ENCODE measurements at regions not wholly inside any gene's neighbourhood (a gene's known extent, or its start where the extent isn't known, plus 50 kb on each side); places are given as distances from the start of the nearest gene placed in this dataset.

GRCh38 chr10:91103384-91104192 is 116.9 kb upstream of the PCGF5 start:
- peak overlapping the region; percentile 62 for H3K4me2 ChIP-seq (replicated peaks; ENCODE audit: low read depth, low read length, poor library complexity, severe bottlenecking)
- ChIA-PET POLR2A (interaction anchor here (1.0 to 1.5 kb wide), 3 partner anchors 59 to 98 kb away, joined by 3 to 4 read pairs (median 4); no protein-coding TSS in a partner anchor), CTCF (interaction anchor here (0.6 to 3.4 kb wide), 5 partner anchors 14 to 192 kb away, joined by 3 to 16 read pairs (median 3); no protein-coding TSS in a partner anchor)
- Mint-ChIP-seq H3K4me3 (peak overlapping the region; percentile 70), H3K27me3 (no peaks in the 10 kb centered on the region), H3K4me1 (peaks cover 35% of the 10 kb centered on the region), H3K27ac (peak overlapping the region; percentile 76), H3K9me3 (ENCODE audit: insufficient read depth) (peaks cover 2% of the 10 kb centered on the region)
- peak overlapping the region; percentile 30 for H3K9ac ChIP-seq (ENCODE audit: low read length)
- H3K9me3 ChIP-seq (ENCODE audit: control extremely low read depth in 1 of 3, control insufficient read depth in 2 of 3, insufficient read depth in 1 of 3, low read length in 2 of 3), result no peaks in the 10 kb centered on the region
- H2AFZ ChIP-seq (ENCODE audit: insufficient read depth, low read depth, low read length, poor library complexity, severe bottlenecking), result peak overlapping the region; percentile 63
- no peaks in the 10 kb centered on the region for H3K79me2 ChIP-seq (ENCODE audit: control insufficient read depth, insufficient read depth, low read length)
- H3K27ac ChIP-seq (ENCODE audit: low read length in 2 of 2), result peak overlapping the region in 1 of 2 donors; percentile 43
- peak; percentile 84 for ATAC-seq (ENCODE audit: low read depth)
- peaks cover 22 to 28% of the 10 kb centered on the region in 2 donors for H3K4me1 ChIP-seq (ENCODE audit: control insufficient read depth in 2 of 2, insufficient read depth in 2 of 2, low read length in 2 of 2)
- H3K36me3 ChIP-seq (replicated peaks in 1 of 2; ENCODE audit: control extremely low read depth in 1 of 2, control insufficient read depth in 1 of 2, extremely low read depth in 1 of 2, insufficient read depth in 2 of 2, low read length in 1 of 2), result no peaks in the 10 kb centered on the region
- H4K20me1 ChIP-seq (ENCODE audit: control insufficient read depth, insufficient read depth, low read length, poor library complexity, severe bottlenecking), result no peaks in the 10 kb centered on the region
- H3K4me3 ChIP-seq (ENCODE audit: control extremely low read depth in 1 of 5, extremely low read depth in 1 of 5, insufficient read depth in 1 of 5, low read depth in 2 of 5, low read length in 4 of 5), result peak overlapping the region in 1 of 5 experiments; percentile 16
- WGBS (ENCODE audit: insufficient coverage), result no CpG with 5 or more reads among the region's 5 CpGs
- DNase-seq, result peak; percentile 31
- TF ChIP-seq CTCF (IDR thresholded peaks at IDR 0.05) (no peak), EZH2 (IDR thresholded peaks at IDR 0.05; ENCODE audit: borderline replicate concordance, insufficient read depth, low read depth, low read length, poor library complexity, severe bottlenecking) (no peak)
- H3K27me3 ChIP-seq (replicated peaks in 1 of 4; ENCODE audit: control extremely low read depth in 1 of 4, control insufficient read depth in 3 of 4, insufficient read depth in 4 of 4, low read length in 3 of 4), result no peaks in the 10 kb centered on the region
- intact Hi-C loops (cut with micrococcal nuclease), result loop anchor here (5.0 to 10.0 kb wide), 2 partner anchors 59 to 311 kb away; partner anchors contain the start of gene HECTD2

Data from B cell (primary cell).